Activated T-cell treated with anti-CD3 and anti-CD28 coated beads for 4 hours (primary cell): ENCODE measurements at regions not wholly inside any gene's neighbourhood (a gene's known extent, or its start where the extent isn't known, plus 50 kb on each side); places are given as distances from the start of the nearest gene placed in this dataset.
"Not testable (repeated sequence)": the region's sequence is repeated elsewhere in the genome, so short reads cannot be mapped to it uniquely, and the experiment has no call there.

Source experiments
- DNase-seq: peaks from one replicate; pipeline ENCODE4 v3.0.0-alpha.2; 2020

- DNase-seq = not testable (repeated sequence)
Measured at GRCh38 chr4:3967204-3967603, 201.0 kb downstream of the ADRA2C start.

- not testable (repeated sequence) for DNase-seq
Measured at GRCh38 chr4:3972626-3973025, 206.4 kb downstream of the ADRA2C start.

GRCh38 chr4:3973581-3974200, 207.5 kb downstream of the ADRA2C start:
- not testable (repeated sequence) for DNase-seq

- DNase-seq = not testable (repeated sequence)
Measured at GRCh38 chr4:3983518-3984125, 217.4 kb downstream of the ADRA2C start.

- not testable (repeated sequence) for DNase-seq
Measured at GRCh38 chr4:3984796-3985195, 218.6 kb downstream of the ADRA2C start.

- not testable (repeated sequence) for DNase-seq
Measured at GRCh38 chr4:3986412-3986811, 220.2 kb downstream of the ADRA2C start.

GRCh38 chr4:3997386-3997785, 229.3 kb downstream of the OTOP1 start:
- not testable (repeated sequence) for DNase-seq

- DNase-seq = not testable (repeated sequence)
Measured at GRCh38 chr4:4004036-4004435, 222.7 kb downstream of the OTOP1 start.

- DNase-seq = not testable (repeated sequence)
Measured at GRCh38 chr4:4004702-4005101, 222.0 kb downstream of the OTOP1 start.

GRCh38 chr4:4006356-4006755, 220.4 kb downstream of the OTOP1 start:
- DNase-seq = not testable (repeated sequence)

- DNase-seq = not testable (repeated sequence)
Measured at GRCh38 chr4:4019071-4019470, 207.7 kb downstream of the OTOP1 start.

- not testable (repeated sequence) for DNase-seq
Measured at GRCh38 chr4:4021161-4021560, 205.6 kb downstream of the OTOP1 start.

- DNase-seq = not testable (repeated sequence)
Measured at GRCh38 chr4:4026708-4027107, 200.0 kb downstream of the OTOP1 start.

- not testable (repeated sequence) for DNase-seq
Measured at GRCh38 chr4:4028752-4029151, 198.0 kb downstream of the OTOP1 start.

- DNase-seq = not testable (repeated sequence)
Measured at GRCh38 chr4:4030509-4030908, 196.2 kb downstream of the OTOP1 start.

GRCh38 chr4:4031446-4032135, 195.1 kb downstream of the OTOP1 start:
- DNase-seq = not testable (repeated sequence)

GRCh38 chr4:4032364-4032763, 194.4 kb downstream of the OTOP1 start:
- not testable (repeated sequence) for DNase-seq

- DNase-seq = not testable (repeated sequence)
Measured at GRCh38 chr4:4032801-4033605, 193.7 kb downstream of the OTOP1 start.

- DNase-seq = not testable (repeated sequence)
Measured at GRCh38 chr4:4037399-4038138, 189.2 kb downstream of the OTOP1 start.

- not testable (repeated sequence) for DNase-seq
Measured at GRCh38 chr4:4045823-4046222, 180.9 kb downstream of the OTOP1 start.

- DNase-seq = not testable (repeated sequence)
Measured at GRCh38 chr4:4046686-4047085, 180.0 kb downstream of the OTOP1 start.

GRCh38 chr4:4047202-4047601, 179.5 kb downstream of the OTOP1 start:
- not testable (repeated sequence) for DNase-seq
